ENCODE measurements at regions not wholly inside any gene's neighbourhood (a gene's known extent, or its start where the extent isn't known, plus 50 kb on each side); places are given as distances from the start of the nearest gene placed in this dataset.
"Not testable (repeated sequence)": the region's sequence is repeated elsewhere in the genome, so short reads cannot be mapped to it uniquely, and the experiment has no call there.

- Mint-ChIP-seq H3K4me3 (no peak overlapping the region), H3K36me3 (ENCODE audit: low read depth) (no peaks in the 10 kb centered on the region), H3K27me3 (peaks cover 7% of the 10 kb centered on the region), H3K27ac (no peak overlapping the region), H3K4me1 (no peaks in the 10 kb centered on the region), H3K9me3 (no peaks in the 10 kb centered on the region)
- ChIA-PET POLR2A (no interaction called here), CTCF (no interaction called here)
- DNase-seq (no peak), ATAC-seq (ENCODE audit: low read depth) (no peak)
- intact Hi-C loops (cut with micrococcal nuclease): no loop called here
- TF ChIP-seq CTCF (IDR thresholded peaks at IDR 0.05): no peak
Observed at GRCh38 chr10:114718374-114718773, 60.3 kb upstream of the ABLIM1 start.

- intact Hi-C loops (cut with micrococcal nuclease): no loop called here
- Mint-ChIP-seq H3K4me1 (no peaks in the 10 kb centered on the region), H3K27me3 (peaks cover 7% of the 10 kb centered on the region), H3K36me3 (ENCODE audit: low read depth) (no peaks in the 10 kb centered on the region), H3K27ac (no peak overlapping the region), H3K4me3 (no peak overlapping the region), H3K9me3 (no peaks in the 10 kb centered on the region)
- CTCF ChIA-PET: no interaction called here
- DNase-seq (no peak), ATAC-seq (ENCODE audit: low read depth) (no peak)
- POLR2A ChIA-PET: no interaction called here
- TF ChIP-seq CTCF (IDR thresholded peaks at IDR 0.05): no peak
Observed at GRCh38 chr10:114719311-114719710, 61.2 kb upstream of the ABLIM1 start.

DNA sequence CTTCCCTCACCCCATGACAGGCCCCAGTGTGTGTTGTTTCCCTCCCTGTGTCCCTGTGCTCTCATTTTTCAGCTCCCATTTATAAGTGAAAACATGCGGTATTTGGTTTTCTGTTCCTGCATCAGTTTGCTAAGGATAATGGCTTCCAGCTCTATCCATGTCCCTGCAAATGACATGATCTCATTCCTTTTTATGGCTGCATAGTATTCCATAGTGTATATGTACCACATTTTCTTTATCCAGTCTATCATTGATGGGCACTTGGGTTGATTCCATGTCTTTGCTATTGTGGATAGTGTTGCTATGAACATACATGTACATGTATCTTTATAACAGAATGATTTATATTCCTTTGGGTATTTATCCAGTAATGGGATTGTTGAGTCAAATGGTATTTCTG is 61.9 kb upstream of the ABLIM1 start:
- H3K9me3 Mint-ChIP-seq; POLR2A ChIA-PET; intact Hi-C loops (cut with micrococcal nuclease); H3K4me3 Mint-ChIP-seq; CTCF ChIA-PET; H3K36me3 Mint-ChIP-seq (ENCODE audit: low read depth); DNase-seq; H3K27me3 Mint-ChIP-seq; H3K27ac Mint-ChIP-seq; ATAC-seq (ENCODE audit: low read depth); H3K4me1 Mint-ChIP-seq: not testable (repeated sequence)

DNA sequence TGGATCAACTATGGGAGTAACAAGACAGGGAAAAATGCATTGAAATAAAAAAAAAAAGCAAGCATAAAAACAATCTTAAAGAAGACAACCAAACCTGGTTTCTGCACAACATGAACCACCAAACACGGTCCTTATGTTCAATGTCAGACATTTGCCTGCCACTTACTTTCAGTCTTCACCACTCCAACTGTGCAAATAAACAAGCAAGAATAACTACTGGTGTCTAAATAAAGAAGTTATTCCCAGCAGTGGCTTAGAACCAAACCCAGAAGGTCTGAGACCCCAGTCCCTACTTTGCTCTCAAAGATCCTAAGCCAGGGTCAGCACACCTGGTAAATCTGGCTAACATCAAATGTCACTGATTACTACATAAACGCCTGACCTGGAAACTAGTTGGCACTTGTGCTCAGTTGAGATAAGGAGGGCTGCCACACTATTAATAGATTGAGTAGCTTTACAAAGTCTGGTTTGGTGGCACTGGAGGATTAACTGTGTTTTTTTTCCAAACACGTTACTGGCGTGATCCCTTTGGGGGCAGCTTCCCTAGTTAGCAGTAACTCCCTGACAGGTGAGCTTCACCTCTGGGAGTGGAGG is 62.7 kb upstream of the ABLIM1 start:
- no peaks in the 10 kb centered on the region for H3K4me1 Mint-ChIP-seq
- DNase-seq: no peak

DNA sequence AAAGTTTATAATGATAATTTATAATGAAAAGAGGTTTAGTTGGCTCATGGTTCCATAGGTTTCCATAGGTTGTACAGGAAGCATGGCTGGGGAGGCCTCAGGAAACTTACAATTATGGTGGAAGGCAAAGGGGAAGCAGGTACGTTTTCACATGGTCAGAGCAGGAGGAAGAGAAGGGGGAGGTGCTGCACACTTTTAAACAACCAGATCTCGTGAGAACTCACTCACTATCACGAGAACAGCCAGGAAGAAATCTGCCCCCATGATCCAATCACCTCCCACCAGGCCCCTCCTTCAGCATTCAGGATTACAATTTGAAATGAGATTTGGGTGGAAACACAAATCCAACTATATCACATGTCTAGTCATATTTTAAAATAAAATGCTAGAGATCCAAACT is 64.1 kb upstream of the ABLIM1 start:
- H3K27ac Mint-ChIP-seq; intact Hi-C loops (cut with micrococcal nuclease); ATAC-seq (ENCODE audit: low read depth); H3K9me3 Mint-ChIP-seq; POLR2A ChIA-PET; H3K4me3 Mint-ChIP-seq; DNase-seq; H3K36me3 Mint-ChIP-seq (ENCODE audit: low read depth); H3K4me1 Mint-ChIP-seq; H3K27me3 Mint-ChIP-seq: not testable (repeated sequence)
- CTCF ChIA-PET: interaction anchor here (1.3 kb wide), 1 partner anchor 14 kb away, joined by 4 read pairs; no protein-coding TSS in a partner anchor

More for the DNA sequence above, 62.7 kb upstream of the ABLIM1 start:
- Mint-ChIP-seq H3K27me3 (peaks cover 4% of the 10 kb centered on the region), H3K36me3 (ENCODE audit: low read depth) (no peaks in the 10 kb centered on the region), H3K9me3 (no peaks in the 10 kb centered on the region), H3K4me3 (no peak overlapping the region), H3K27ac (no peak overlapping the region)
- TF ChIP-seq CTCF (IDR thresholded peaks at IDR 0.05): no peak
- intact Hi-C loops (cut with micrococcal nuclease): no loop called here
- CTCF ChIA-PET: no interaction called here
- ATAC-seq (ENCODE audit: low read depth): no peak
- POLR2A ChIA-PET: no interaction called here

GRCh38 chr10:114723361-114723760 is 65.3 kb upstream of the ABLIM1 start:
- no peak overlapping the region for H3K27ac Mint-ChIP-seq
- POLR2A ChIA-PET: no interaction called here
- H3K9me3 Mint-ChIP-seq: no peaks in the 10 kb centered on the region
- no peak overlapping the region for H3K4me3 Mint-ChIP-seq
- DNase-seq: no peak
- intact Hi-C loops (cut with micrococcal nuclease): no loop called here
- H3K27me3 Mint-ChIP-seq: peaks cover 2% of the 10 kb centered on the region
- CTCF ChIA-PET: interaction anchor here (1.3 kb wide), 1 partner anchor 13 kb away, joined by 4 read pairs; no protein-coding TSS in a partner anchor
- H3K36me3 Mint-ChIP-seq (ENCODE audit: low read depth): no peaks in the 10 kb centered on the region
- no peak for ATAC-seq (ENCODE audit: low read depth)
- H3K4me1 Mint-ChIP-seq: no peaks in the 10 kb centered on the region
- TF ChIP-seq CTCF (IDR thresholded peaks at IDR 0.05): no peak

Measured in activated B cell treated with CpG ODN at 0.5 μM for 24 hours (primary cell).